ENCODE measurements at regions not wholly inside any gene's neighbourhood (a gene's known extent, or its start where the extent isn't known, plus 50 kb on each side); places are given as distances from the start of the nearest gene placed in this dataset.
"Not testable (repeated sequence)": the region's sequence is repeated elsewhere in the genome, so short reads cannot be mapped to it uniquely, and the experiment has no call there.

DNA sequence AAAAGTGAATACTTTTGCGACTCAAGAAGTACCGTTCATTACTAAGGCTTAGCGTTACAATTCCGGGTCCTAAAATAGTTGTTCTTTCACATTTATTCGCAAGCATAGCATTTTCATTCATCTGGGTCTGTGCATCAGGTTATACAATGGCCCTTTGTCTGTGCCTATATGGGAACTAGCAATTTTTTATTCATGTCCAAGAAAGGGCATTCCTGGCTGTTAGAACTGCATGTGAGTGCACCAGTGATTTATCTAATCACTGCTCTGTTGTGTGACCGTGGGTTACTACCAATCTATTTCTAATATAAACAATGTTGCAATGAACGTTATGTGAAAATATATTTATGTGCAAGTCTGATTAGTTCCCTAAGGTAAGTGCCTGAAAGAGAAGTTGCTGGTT is 63.8 kb downstream of the SPANXA1 start:
- DNase-seq (ENCODE audit: low read depth), result not testable (repeated sequence)

DNA sequence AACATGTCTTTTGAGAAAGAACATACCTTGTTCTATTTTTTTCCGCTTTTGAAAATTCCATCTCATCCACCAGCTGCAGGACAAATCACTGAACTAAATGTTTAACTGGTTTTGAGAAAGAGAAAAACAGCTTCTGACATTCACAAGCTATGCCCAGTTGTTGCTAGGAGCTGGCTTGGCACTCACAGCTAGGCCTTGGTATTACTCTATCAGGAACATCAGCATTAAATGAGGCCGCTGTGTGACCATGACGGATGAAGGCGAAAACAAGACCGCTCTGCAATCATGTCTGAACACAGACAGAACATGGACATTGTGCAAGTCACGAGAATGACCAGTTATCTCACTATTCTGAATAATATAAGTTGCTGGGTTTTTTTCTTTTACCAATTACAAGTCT is 108.8 kb downstream of the SPANXA1 start:
- DNase-seq (ENCODE audit: low read depth), result not testable (repeated sequence)

DNA sequence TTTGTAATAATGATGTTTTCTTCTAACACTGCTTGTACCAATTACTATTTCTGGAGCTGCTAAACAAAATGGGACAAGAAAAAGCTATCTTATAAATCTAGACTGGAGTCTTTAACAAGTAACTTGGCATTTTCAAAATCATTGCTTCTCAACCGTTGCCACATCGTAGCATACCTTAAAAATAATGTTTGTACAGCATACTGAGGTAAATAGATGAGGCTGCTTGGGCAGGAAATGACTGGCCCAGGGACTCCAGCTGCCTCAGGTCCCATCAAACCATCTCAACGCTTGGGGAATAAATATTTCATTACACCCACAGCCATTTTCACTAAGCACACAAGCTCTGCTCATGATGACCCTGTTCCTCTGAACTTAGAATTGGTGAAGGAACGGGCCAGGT is 115.1 kb downstream of the SPANXA1 start:
- no peak for DNase-seq (ENCODE audit: low read depth)

DNA sequence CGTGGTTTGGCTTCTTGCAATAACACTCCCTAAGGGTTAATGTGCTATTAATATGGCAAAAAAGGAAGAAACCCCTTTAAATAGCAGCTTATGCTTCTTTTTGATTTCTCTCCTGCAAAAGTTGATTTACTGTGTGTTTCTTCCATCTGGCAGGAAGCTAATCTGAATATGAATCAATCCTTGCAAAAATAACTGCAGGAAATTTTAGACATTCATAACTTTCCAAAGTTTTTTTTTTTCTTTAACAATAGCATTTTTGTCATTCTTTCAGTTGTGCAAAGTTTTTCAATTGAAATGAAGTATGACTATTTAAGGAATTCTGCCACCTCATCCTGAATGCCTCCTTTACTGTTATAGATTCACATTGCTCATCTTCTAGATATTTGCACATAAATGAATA is 115.6 kb downstream of the SPANXA1 start:
- DNase-seq (ENCODE audit: low read depth), result peak; percentile 61

DNA sequence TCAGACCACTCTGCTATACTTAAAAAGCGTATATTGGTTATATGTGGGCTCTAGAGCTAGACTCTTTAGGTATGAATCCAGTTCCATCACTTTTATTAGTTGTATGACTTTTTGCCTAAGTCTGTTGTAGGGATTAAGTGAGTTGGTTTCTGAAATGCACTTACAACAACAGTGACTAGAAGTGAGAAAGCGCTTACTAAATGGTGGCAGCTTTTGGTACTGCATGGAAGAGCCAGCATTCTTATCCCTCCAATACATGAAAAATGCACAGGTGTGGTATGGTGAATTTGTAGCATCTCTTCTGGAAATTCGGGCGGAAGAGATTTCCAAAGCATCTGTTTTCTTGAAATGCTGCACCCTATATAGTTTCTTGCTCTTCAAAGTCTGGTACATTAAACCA is 117.1 kb downstream of the SPANXA1 start:
- no peak for DNase-seq (ENCODE audit: low read depth)

DNA sequence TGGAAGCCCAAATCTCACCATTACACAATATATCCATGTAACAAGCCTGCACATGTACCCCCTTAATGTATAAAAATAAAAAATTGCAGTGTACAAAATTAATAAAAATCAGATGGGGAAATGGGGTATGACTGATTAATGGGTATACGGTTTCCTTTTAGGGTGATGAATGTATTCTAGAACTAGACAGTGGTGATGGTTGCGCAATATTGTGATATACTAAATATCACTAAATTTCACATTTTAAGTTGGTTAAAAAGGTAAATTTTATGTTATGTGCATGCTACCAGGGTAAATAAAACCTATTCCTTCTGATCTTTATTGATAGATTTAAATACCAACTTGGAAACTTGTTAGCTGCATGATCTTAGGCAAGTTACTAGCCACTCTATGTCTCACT is 129.4 kb downstream of the SPANXA1 start:
- no peak for DNase-seq (ENCODE audit: low read depth)

DNA sequence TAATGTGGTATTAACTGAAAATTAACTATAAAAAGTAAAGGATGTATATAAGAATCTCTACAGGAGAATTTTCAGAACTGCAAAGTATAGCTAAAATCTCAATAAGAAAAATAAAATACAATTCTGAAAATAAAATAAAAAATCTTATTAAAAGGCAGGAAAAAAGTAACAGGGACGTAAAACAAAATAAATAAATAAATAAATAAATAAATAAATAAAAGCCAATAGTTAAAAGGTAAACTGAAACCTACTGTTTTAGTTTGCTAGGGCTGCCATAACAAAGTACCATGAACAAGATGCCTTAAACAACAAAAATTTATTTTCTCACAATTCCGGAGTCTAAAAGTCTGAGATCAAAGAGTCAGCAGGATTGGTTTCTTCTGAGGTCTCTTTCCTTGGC is 140.6 kb downstream of the SPANXA1 start:
- no peak for DNase-seq (ENCODE audit: low read depth)

DNA sequence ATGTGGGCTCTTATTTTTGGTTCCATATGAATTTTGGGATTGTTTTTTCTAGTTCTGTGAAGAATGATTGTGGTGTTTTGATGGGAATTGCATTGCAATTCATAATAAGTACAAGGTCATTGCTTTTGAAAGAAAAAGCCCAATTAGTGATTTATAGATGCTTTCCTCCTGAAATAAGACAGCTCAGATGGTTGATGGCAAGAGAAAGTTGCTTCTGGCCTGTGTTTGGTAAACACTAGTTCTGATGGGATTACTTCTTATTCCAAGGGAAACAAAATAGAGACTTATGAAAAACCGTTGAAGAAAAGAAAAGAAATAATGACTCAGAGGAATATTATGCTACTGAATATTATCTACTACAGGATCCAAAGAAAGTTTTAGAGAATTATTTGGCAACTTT is 144.9 kb downstream of the SPANXA1 start:
- DNase-seq (ENCODE audit: low read depth), result no peak

DNA sequence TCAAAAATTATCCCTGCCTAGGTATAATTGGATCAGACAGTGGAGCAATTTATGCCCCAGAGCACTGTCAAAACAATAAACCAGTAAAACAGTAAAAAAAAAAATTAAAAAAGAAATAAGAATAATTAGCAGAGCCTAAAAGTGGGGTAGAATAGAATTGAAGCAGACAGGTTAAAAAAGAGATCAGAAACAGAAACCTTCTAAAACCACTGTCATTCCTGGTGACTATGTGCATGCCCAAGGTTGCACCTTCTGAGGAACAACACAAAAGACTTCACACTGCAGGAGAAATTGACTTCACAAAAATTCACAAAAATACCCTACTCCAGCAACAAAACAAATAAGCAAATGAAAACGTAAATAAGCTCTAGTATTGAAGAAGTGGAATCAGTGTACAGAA is 168.6 kb downstream of the SPANXA1 start:
- DNase-seq (ENCODE audit: low read depth), result no peak

DNA sequence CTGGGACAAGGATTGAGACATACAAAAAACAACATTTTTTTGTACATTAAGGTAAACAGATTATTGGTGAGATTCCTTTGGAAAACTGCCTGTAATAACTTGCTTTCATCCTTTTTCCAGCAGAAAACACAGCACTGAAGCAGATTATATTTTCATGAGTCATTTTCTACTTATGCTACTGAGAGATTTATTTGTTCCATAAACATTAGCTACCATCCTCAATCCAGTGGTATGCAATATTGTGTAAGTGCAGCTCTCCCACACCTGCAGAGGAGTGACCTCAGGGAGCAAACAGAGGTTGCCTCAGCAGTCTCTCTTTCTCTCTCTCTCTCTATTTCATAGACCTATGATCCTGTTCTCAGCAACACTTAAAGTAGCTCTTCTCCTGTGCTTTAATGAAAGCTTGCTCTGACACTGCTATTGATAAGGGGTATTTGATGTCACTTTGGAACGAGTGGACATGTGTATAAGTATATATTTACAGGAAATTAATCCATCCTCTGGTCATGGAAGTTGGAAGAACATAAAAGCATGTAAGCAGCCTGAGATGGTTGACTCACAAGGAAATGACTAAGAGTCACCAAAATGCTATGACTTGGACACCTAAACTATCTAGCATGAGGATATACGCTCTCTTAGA is 163.7 kb upstream of the SPANXC start:
- peak; percentile 78 for DNase-seq (ENCODE audit: low read depth)

DNA sequence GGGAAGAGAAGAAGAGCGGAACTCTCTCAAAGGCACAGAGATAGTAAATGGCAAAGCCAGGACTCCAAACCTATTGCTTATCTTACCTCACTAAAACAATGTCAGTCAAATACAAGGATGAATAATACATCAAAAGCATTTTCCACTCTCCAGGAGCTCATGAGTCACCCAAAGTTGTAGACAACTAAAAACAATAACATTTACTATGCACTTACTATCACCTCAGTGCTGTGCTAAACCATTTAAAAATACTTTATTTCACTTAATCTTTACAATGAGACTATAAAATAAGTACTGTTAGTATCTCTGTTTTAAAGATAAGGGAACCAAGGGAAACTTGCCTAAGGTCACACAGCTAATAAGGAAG is 163.2 kb upstream of the SPANXC start:
- no peak for DNase-seq (ENCODE audit: low read depth)

DNA sequence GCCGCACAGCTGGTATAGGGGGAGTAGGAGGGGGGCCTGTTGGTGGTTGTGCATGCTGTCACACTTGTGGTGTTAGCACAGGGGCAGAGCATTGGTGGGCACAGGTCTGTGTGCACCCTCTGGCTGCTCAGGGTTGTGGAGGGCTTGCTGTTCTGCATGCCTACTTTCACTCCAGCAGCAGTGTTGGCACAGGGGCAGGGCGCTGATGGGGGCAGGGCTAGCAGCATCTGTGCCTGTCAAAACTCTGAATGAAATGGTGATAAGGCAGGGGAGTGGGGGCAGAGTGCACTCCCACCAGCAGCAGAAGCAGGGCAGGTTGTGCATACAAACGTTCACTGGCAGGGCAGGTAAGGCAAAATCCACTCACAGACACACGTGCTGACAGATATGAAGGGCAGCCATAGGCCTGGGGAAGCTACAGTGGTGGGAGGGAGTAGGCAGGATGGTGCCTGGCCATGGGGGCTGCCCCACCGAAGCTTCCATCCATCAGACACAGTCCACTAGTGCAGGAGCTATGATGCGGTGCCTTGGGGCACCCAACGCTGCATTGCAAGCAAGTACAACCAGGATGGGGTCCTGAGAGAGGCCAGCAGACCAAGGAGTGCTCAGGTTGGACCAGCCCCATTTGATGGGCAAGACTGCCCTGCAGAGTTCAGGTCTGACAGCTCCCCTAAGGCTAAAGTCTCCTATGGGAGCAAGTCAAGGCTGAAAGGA is 160.7 kb upstream of the SPANXC start:
- DNase-seq (ENCODE audit: low read depth), result no peak

DNA sequence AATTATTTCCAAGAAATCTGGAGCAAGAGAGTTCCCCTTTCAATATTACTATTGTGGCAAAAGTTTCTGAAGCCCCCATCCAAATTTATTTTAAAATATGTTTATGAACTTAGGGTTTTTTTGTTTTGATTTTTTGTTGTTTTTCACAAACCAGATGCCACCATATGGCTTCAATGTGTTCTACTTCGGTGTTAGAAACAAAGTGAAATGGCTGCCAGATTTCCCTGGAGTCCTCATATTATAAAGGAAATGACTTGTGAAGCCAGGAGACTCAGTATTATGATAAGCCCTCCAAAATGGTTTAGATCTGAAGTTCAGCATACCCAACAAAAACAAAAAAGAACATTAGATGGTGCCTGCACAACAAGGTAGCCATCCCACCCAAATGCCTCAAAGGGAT is 154.2 kb upstream of the SPANXC start:
- no peak for DNase-seq (ENCODE audit: low read depth)

DNA sequence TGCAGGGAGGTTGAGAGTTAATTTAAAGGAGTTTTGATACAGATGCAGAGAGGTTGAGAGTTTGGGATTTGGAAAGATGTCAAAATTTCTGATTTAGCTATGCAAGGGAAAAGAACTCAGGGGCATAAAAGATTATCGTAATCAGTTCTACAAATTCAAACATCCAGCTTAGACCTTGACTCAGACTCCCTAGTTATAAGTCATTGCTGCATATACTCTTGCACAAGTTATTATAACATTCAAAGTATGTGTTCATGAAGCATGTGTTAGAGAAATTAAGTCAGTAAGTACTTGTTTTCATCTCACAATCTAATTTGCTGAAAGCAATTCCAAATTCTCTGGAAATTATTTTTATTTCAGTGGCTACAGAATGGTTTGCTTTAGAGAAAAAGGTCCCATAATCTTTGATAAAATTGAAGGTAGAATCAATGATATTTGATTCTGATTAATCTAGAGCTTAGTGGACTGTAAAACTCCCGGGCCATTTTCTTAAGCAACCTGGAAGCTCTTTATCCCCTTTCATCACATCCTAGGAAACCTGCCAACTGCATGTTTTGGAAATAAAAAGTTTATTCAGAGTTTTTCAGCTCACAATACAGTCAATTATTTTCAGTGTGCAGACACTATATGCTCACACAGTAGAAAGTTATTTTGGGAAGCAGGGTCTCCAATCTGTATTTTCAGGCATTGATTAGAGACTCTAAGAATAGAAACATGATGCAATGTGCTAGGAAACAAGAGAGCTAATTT is 132.9 kb upstream of the SPANXC start:
- DNase-seq (ENCODE audit: low read depth), result no peak

DNA sequence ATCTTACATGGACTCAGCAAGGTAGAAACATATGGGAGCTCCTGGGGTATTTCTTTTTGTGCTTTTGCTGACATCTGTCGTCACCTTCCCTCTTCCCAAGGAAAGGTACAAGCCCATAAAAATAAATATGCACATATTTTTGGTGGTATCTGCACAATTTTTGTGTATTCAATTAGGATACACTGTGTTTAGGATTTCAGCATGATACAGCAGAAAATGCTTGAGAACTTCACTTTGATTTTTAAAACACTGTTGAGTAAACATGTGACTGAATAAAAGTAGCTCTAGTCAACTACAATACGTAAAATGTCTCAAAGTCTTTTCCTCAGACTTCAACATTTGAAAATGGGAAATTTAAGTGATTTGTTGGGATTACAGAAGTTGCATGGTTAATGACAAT is 99.4 kb upstream of the SPANXC start:
- no peak for DNase-seq (ENCODE audit: low read depth)

DNA sequence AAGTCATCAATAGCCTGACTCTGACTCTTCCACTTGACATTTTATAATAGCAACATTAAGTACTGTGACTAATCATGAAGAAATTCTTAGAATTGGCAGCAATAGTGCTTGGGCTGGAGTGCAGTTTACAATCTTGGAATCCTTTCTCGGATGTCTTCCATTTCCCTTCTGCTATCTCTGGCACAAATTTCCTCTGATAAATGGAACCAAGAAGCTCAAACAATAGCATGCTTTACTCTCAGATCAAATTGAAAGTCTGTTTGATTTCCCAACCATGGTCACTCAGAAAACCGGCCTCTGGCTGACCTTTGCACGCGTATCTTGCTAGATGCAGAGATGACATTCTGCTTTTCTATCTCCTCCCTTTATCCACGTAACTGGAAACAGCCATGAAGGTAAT is 99.0 kb upstream of the SPANXC start:
- DNase-seq (ENCODE audit: low read depth), result peak; percentile 53

DNA sequence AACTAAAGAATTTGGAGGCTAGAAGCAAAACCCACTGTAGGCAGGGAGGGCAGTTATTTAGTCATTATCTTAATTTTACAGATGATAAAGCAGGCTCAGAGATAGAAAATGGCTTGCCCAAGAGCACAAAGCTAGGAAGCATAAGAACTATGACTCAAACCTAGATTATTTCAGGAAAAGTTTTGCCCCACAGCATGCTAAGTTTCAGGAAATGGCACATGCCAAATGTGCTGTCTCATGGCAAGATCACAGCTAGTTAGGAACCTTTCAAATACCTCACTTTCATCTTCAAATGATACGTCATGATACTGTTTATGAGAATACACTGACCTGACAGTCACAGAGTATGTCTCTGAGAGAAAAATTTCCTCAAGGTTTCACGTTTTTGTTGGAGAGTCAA is 78.5 kb upstream of the SPANXC start:
- DNase-seq (ENCODE audit: low read depth), result no peak

DNA sequence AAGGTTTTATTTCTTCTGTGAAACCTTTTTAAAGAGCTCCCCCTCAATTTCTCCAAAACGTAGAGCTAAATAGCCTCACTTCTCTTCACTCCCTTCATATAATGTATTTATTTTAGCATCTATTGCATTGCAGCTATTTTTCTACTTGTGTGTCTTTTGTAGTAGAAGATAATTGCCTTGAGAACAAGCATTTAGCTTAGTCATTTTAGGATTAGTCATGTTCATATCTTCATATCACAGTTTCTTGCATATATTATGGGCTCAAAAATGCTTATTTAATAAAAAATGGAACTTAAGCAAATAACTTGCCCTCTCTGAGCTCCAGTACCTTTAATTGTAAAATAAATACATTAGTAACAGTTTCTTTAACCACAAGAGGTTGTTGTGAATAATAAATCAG is 72.1 kb upstream of the SPANXC start:
- no peak for DNase-seq (ENCODE audit: low read depth)

DNA sequence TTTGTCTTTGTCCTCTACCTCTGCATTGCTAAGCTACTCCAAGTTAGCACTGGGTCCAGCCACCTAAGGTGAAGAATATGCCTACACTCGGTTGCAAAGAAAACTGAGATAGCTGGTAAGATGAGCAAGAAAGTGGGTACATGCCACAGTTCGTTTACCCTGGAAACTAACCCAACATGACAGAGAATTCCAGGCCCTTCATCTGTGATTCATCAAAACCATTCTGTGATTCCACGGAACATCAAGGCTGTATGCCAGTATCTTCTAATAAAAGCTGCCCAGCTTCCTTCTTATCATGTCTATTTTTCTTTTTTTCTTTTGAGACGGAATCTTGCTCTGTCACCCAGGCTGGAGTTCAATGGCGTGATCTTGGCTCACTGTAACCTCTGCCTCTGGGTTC is 58.7 kb upstream of the SPANXC start:
- no peak for DNase-seq (ENCODE audit: low read depth)

Measured in HS-5 (cell line).